ENCODE measurements at regions not wholly inside any gene's neighbourhood (a gene's known extent, or its start where the extent isn't known, plus 50 kb on each side); places are given as distances from the start of the nearest gene placed in this dataset.

DNA sequence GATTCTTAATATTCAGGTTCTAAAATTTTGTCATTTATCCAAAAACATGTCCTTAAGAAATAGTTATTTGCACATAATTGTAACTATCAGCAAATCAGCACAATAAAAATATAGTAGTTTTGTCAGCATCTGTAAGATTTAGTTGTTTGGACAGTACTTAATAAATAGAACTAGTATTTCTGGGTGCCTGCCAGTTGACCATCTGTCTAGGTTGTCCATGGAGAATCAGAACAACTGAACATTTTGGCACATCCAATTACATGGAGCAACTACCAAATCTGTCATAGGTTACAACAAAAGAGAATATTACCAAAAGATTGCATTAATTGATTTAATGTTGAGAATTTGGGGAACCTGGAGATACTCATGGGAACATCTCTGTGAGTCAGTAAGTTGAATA, 305.5 kb upstream of the TACR3 start:
- Histone ChIP-seq H3K79me2 (ENCODE audit: control insufficient read depth, insufficient read depth, low read length) (no peaks in the 10 kb centered on the region), H3K4me1 (ENCODE audit: control insufficient read depth, extremely low read depth, insufficient read depth, low read length) (no peaks in the 10 kb centered on the region), H2AFZ (ENCODE audit: control insufficient read depth, low read length) (no peak overlapping the region), H3K27ac (ENCODE audit: control insufficient read depth, insufficient read depth, low read length) (no peak overlapping the region), H3K9me1 (ENCODE audit: control insufficient read depth, extremely low read depth, insufficient read depth, low read length) (no peaks in the 10 kb centered on the region), H3K9ac (ENCODE audit: control insufficient read depth, extremely low read depth, insufficient read depth, low read length) (no peak overlapping the region), H3K9me3 (ENCODE audit: control insufficient read depth, low read depth, low read length) (no peaks in the 10 kb centered on the region), H3K36me3 (ENCODE audit: control insufficient read depth in 2 of 2, extremely low read depth in 1 of 2, insufficient read depth in 2 of 2, low read length in 2 of 2) (no peaks in the 10 kb centered on the region), H3K4me2 (ENCODE audit: control insufficient read depth, extremely low read depth, insufficient read depth, low read depth, low read length) (no peak overlapping the region), H3K27me3 (ENCODE audit: control insufficient read depth, extremely low read depth, insufficient read depth, low read length) (no peaks in the 10 kb centered on the region), H4K20me1 (ENCODE audit: control insufficient read depth, extremely low read depth, insufficient read depth, low read length) (no peaks in the 10 kb centered on the region), H3K4me3 (ENCODE audit: control insufficient read depth in 2 of 3, extremely low read depth in 1 of 3, insufficient read depth in 2 of 3, low read depth in 1 of 3, low read length in 3 of 3) (no peak overlapping the region)
- dilution Hi-C loops (cut with MboI; ENCODE audit: extremely low pct_ligation_motif_present, low sequenced_read_pairs): no loop called here
- FAIRE-seq: no peak
- no peak for DNase-seq (ENCODE audit: low read depth, low spot score)
- TF ChIP-seq, protein P1, sequence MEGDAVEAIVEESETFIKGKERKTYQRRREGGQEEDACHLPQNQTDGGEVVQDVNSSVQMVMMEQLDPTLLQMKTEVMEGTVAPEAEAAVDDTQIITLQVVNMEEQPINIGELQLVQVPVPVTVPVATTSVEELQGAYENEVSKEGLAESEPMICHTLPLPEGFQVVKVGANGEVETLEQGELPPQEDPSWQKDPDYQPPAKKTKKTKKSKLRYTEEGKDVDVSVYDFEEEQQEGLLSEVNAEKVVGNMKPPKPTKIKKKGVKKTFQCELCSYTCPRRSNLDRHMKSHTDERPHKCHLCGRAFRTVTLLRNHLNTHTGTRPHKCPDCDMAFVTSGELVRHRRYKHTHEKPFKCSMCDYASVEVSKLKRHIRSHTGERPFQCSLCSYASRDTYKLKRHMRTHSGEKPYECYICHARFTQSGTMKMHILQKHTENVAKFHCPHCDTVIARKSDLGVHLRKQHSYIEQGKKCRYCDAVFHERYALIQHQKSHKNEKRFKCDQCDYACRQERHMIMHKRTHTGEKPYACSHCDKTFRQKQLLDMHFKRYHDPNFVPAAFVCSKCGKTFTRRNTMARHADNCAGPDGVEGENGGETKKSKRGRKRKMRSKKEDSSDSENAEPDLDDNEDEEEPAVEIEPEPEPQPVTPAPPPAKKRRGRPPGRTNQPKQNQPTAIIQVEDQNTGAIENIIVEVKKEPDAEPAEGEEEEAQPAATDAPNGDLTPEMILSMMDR (optimal IDR thresholded peaks at IDR 0.05 in 1 of 3, IDR thresholded peaks at IDR 0.05 in 1 of 3, conservative IDR thresholded peaks at IDR 0.05 in 1 of 3; ENCODE audit: extremely low read depth in 1 of 3, insufficient read depth in 2 of 3, low read length in 3 of 3): no peak
- TF ChIP-seq EZH2 (IDR thresholded peaks at IDR 0.05; ENCODE audit: low read length): no peak

DNA sequence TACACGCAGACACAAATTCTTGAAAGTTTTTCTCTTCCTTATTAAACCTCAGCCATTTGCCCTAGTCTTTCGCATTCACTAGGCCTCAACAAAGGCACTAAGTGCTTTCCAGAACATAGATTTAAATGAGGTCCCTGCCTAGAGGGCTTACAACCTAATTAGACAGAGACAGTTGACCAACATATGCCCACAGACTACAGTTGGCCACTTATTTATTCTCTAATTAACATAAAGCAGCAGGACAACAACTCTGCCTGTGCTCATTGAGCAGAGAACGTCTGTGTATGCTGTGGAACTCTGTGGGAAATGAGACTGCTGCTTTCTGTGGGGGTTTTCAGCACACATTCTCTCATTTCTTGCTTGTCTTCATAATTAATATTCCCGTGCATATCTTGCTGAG, 303.0 kb upstream of the TACR3 start:
- Histone ChIP-seq H3K9ac (ENCODE audit: control insufficient read depth, extremely low read depth, insufficient read depth, low read length) (no peak overlapping the region), H3K4me1 (ENCODE audit: control insufficient read depth, extremely low read depth, insufficient read depth, low read length) (no peaks in the 10 kb centered on the region), H3K9me3 (ENCODE audit: control insufficient read depth, low read depth, low read length) (no peaks in the 10 kb centered on the region), H3K9me1 (ENCODE audit: control insufficient read depth, extremely low read depth, insufficient read depth, low read length) (no peaks in the 10 kb centered on the region), H3K27ac (ENCODE audit: control insufficient read depth, insufficient read depth, low read length) (no peak overlapping the region), H2AFZ (ENCODE audit: control insufficient read depth, low read length) (no peak overlapping the region), H3K36me3 (ENCODE audit: control insufficient read depth in 2 of 2, extremely low read depth in 1 of 2, insufficient read depth in 2 of 2, low read length in 2 of 2) (no peaks in the 10 kb centered on the region), H3K27me3 (ENCODE audit: control insufficient read depth, extremely low read depth, insufficient read depth, low read length) (no peaks in the 10 kb centered on the region), H3K4me2 (ENCODE audit: control insufficient read depth, extremely low read depth, insufficient read depth, low read depth, low read length) (no peak overlapping the region), H4K20me1 (ENCODE audit: control insufficient read depth, extremely low read depth, insufficient read depth, low read length) (no peaks in the 10 kb centered on the region), H3K4me3 (ENCODE audit: control insufficient read depth in 2 of 3, extremely low read depth in 1 of 3, insufficient read depth in 2 of 3, low read depth in 1 of 3, low read length in 3 of 3) (no peak overlapping the region), H3K79me2 (ENCODE audit: control insufficient read depth, insufficient read depth, low read length) (no peaks in the 10 kb centered on the region)
- dilution Hi-C loops (cut with MboI; ENCODE audit: extremely low pct_ligation_motif_present, low sequenced_read_pairs): no loop called here
- no peak for DNase-seq (ENCODE audit: low read depth, low spot score)
- no peak for FAIRE-seq
- TF ChIP-seq, protein P1 (optimal IDR thresholded peaks at IDR 0.05 in 1 of 3, IDR thresholded peaks at IDR 0.05 in 1 of 3, conservative IDR thresholded peaks at IDR 0.05 in 1 of 3; ENCODE audit: extremely low read depth in 1 of 3, insufficient read depth in 2 of 3, low read length in 3 of 3): no peak
- TF ChIP-seq EZH2 (IDR thresholded peaks at IDR 0.05; ENCODE audit: low read length): no peak
